ENCODE measurements at regions not wholly inside any gene's neighbourhood (a gene's known extent, or its start where the extent isn't known, plus 50 kb on each side); places are given as distances from the start of the nearest gene placed in this dataset.

DNA sequence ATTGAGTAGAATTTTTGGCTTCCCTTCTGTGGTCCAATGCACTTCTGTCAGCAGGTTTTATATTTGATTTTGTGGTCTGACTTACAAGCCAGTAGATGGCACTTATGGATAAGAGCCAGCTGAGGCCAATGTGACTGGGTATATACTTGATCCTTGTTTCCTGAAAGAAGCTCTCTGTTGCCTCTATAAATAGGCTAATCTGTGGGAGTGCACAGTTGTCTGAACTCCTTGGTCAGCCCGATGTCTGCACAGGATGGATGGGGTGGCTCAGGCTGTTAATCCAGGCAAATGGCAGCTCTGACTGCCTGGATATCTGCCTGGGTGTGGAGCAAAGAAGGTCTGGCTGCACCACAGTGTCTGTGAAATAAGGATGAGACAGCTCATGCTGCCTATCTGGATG is 1183.7 kb upstream of the PRMT6 start:
- no peak overlapping the region for H3K23ac ChIP-seq (ENCODE audit: insufficient read length, low read depth, low read length)
- no peak overlapping the region for H2BK12ac ChIP-seq (ENCODE audit: insufficient read length, low read depth, low read length)
- no peak overlapping the region for H3K56ac ChIP-seq (ENCODE audit: insufficient read length, low read depth, low read length)
- no peak overlapping the region for H3K27ac ChIP-seq (ENCODE audit: insufficient read length, low read depth, low read length)
- no peaks in the 10 kb centered on the region for H3K79me2 ChIP-seq (ENCODE audit: insufficient read depth, low read length)
- no peaks in the 10 kb centered on the region for H4K20me1 ChIP-seq (ENCODE audit: control insufficient read depth, insufficient read depth, insufficient read length)
- no peak for TF ChIP-seq CTCF (conservative IDR thresholded peaks at IDR 0.05)
- no peak overlapping the region for H4K8ac ChIP-seq (replicated peaks; ENCODE audit: insufficient read length, low read depth, low read length)
- Mint-ChIP-seq H3K9me3 (peaks cover 4 to 17% of the 10 kb centered on the region in 2 experiments; a peak in 3 of 5 replicates), H3K36me3 (ENCODE audit: insufficient read depth in 1 of 3, low read depth in 3 of 3) (peaks cover 0 to 5% (median 0%) of the 10 kb centered on the region in 3 experiments; a peak in 1 of 7 replicates), H3K27ac (no peak overlapping the region), H3K4me3 (no peak overlapping the region), H3K27me3 (ENCODE audit: low read depth) (no peaks in the 10 kb centered on the region), H3K4me1 (no peaks in the 10 kb centered on the region)
- no peak overlapping the region for H3K9ac ChIP-seq (ENCODE audit: extremely low read depth, insufficient read length, low read length)
- no peak overlapping the region for H3K4ac ChIP-seq (ENCODE audit: low read depth, low read length)
- H3K27me3 ChIP-seq (ENCODE audit: insufficient read depth, low read length), result no peaks in the 10 kb centered on the region
- no peak overlapping the region for H2AK5ac ChIP-seq (ENCODE audit: insufficient read length, low read length)
- no peak overlapping the region for H2BK20ac ChIP-seq (ENCODE audit: low read depth, low read length, poor library complexity, severe bottlenecking)
- no peak overlapping the region for H2AFZ ChIP-seq (ENCODE audit: low read length)
- no peak for DNase-seq
- H3K4me2 ChIP-seq (ENCODE audit: insufficient read depth, insufficient read length, low read length), result no peak overlapping the region
- H3K23me2 ChIP-seq (ENCODE audit: insufficient read length, low read depth, low read length, poor library complexity, severe bottlenecking), result no peaks in the 10 kb centered on the region
- H2BK15ac ChIP-seq (ENCODE audit: low read depth, low read length), result no peak overlapping the region
- H3K9me3 ChIP-seq (ENCODE audit: control insufficient read depth, low read depth, low read length), result no peaks in the 10 kb centered on the region
- no peak overlapping the region for H4K5ac ChIP-seq (ENCODE audit: insufficient read length, low read depth, low read length)
- no peak overlapping the region for H3K14ac ChIP-seq (ENCODE audit: insufficient read depth, low read length)
- no CpG with 5 or more reads among the region's 1 CpG for WGBS (ENCODE audit: extremely low coverage, insufficient read length, low lambda C conversion rate)
- no peaks in the 10 kb centered on the region for H3K4me1 ChIP-seq (ENCODE audit: insufficient read depth, low read length)
- H3K18ac ChIP-seq (ENCODE audit: insufficient read length, low read depth, low read length), result no peak overlapping the region
- no peak overlapping the region for H2BK120ac ChIP-seq (ENCODE audit: low read depth, low read length, poor library complexity, severe bottlenecking)
- no peak overlapping the region for H2BK5ac ChIP-seq (ENCODE audit: insufficient read length, low read length)
- no peak overlapping the region for H3T11ph ChIP-seq (ENCODE audit: low read length)
- H3K79me1 ChIP-seq (ENCODE audit: insufficient read depth, low read depth, low read length, poor library complexity, severe bottlenecking), result no peaks in the 10 kb centered on the region
- no peak overlapping the region for H4K91ac ChIP-seq (ENCODE audit: insufficient read length, low read depth, low read length)

Data from H9 (cell line).